Stomach (tissue), 8 donors: ENCODE measurements at regions not wholly inside any gene's neighbourhood (a gene's known extent, or its start where the extent isn't known, plus 50 kb on each side); places are given as distances from the start of the nearest gene placed in this dataset.

Experiments
- DNase-seq, 2 donors: peaks; one replicate each; pipeline versions ENCODE4 v3.0.0 to v3.0.0-alpha.2; 2013 to 2019
- H3K27ac ChIP-seq, 5 donors: fragments of 200-600 bp in 4 of 5; sonication (generic) in 4 of 5; one replicate each; pipeline ENCODE4 v1.5.1; 2013 to 2019; ENCODE audit warnings: mild to moderate bottlenecking in 1 of 5, moderate library complexity in 1 of 5
- H3K27me3 ChIP-seq, 3 donors: fragments of 200-600 bp; sonication (generic); one replicate each; pipeline ENCODE4 v1.5.1; 2017 to 2019; ENCODE audit warnings: mixed run types in 1 of 3
- H3K36me3 ChIP-seq, 4 donors: fragments of 200-600 bp; sonication (generic); 1 replicate in 3 of 4; 2 replicates in 1 of 4; pipeline ENCODE4 v1.5.1; 2016 to 2019
- H3K4me1 ChIP-seq, 4 donors: fragments of 200-600 bp; sonication (generic); one replicate each; pipeline ENCODE4 v1.5.1; 2016 to 2019
- H3K4me3 ChIP-seq, 4 donors: fragments of 200-600 bp; sonication (generic) in 3 of 4; one replicate each; pipeline ENCODE4 v1.5.1; 2016 to 2019; ENCODE audit warnings: mild to moderate bottlenecking in 1 of 4
- H3K9me3 ChIP-seq, 4 donors: fragments of 200-600 bp; sonication (generic); one replicate each; pipeline ENCODE4 v1.5.1; 2016 to 2019
- CTCF ChIP-seq, 7 experiments: fragments of 450-650 bp in 4 of 7; fragments of 200-600 bp in 3 of 7; sonication (generic) in 3 of 7; IDR thresholded peaks; one replicate each; pipeline ENCODE4 v1.5.1; 2016 to 2019; ENCODE audit warnings: antibody characterized with exemption in 7 of 7, control low read depth in 2 of 7, mild to moderate bottlenecking in 1 of 7
- EP300 ChIP-seq: sonication (generic); formaldehyde crosslinking; IDR thresholded peaks from one replicate; pipeline ENCODE4 v1.6.1; 2017; ENCODE audit warnings: antibody characterized with exemption
- POLR2A ChIP-seq, 4 donors: fragments of 450-650 bp; IDR thresholded peaks; one replicate each; pipeline ENCODE4 v1.6.1; 2016; ENCODE audit warnings: antibody characterized with exemption in 4 of 4, control low read depth in 2 of 4, mild to moderate bottlenecking in 1 of 4, moderate library complexity in 1 of 4
- POLR2AphosphoS5 ChIP-seq, 3 donors: sonication (generic); formaldehyde crosslinking; IDR thresholded peaks; one replicate each; pipeline ENCODE4 v1.6.1; 2016; ENCODE audit warnings: antibody characterized with exemption in 3 of 3
- WGBS, 5 donors: extraction: QIAGEN DNeasy Blood & Tissue Kit in 3 of 5; methylation state at CpG; one replicate each; pipeline versions ENCODE4 v1.1.5 to v1.1.7; 2013 to 2018; 5-methylcytosine and 5-hydroxymethylcytosine counted together
- intact Hi-C: fragments of 100-400 bp; cut with DNase I; formaldehyde crosslinking; loops from one replicate; pipeline ENCODE4 v1.15.1; 2023; ENCODE audit warnings: low total_unique reads
- donor health status: healthy with polysubstance abuse.
- donor health status: Bipolar disorder and iron deficiency.
- donor health status: healthy.

- H3K36me3 ChIP-seq, result no peaks in the 10 kb centered on the region
- TF ChIP-seq CTCF (IDR thresholded peaks at IDR 0.05) (no peak), POLR2AphosphoS5 (IDR thresholded peaks at IDR 0.05) (no peak), POLR2A (IDR thresholded peaks at IDR 0.05) (no peak), EP300 (no peak)
- no peak overlapping the region for H3K4me3 ChIP-seq
- peak; percentile 49 to 64 for DNase-seq
- H3K27ac ChIP-seq, result peak overlapping the region; percentile 42 to 67 (median 58)
- H3K9me3 ChIP-seq, result no peaks in the 10 kb centered on the region
- WGBS, 5 donors, result 24 to 45% (median 38%) methylated on average over 9 of the region's 9 CpGs
- peaks cover 26 to 52% (median 43%) of the 10 kb centered on the region in 4 donors for H3K4me1 ChIP-seq
- intact Hi-C loops, result no loop called here
- no peaks in the 10 kb centered on the region for H3K27me3 ChIP-seq
Observed at GRCh38 chr1:201678264-201679101, 139.6 kb downstream of the NAV1 start.

GRCh38 chr1:201681375-201681774, 142.4 kb downstream of the NAV1 start:
- Histone ChIP-seq H3K36me3 (no peaks in the 10 kb centered on the region), H3K4me3 (no peak overlapping the region), H3K27me3 (no peaks in the 10 kb centered on the region), H3K9me3 (no peaks in the 10 kb centered on the region), H3K4me1 (peaks cover 11 to 38% (median 29%) of the 10 kb centered on the region in 4 donors), H3K27ac (peak overlapping the region in 1 of 5 donors; percentile 7)
- TF ChIP-seq POLR2A (IDR thresholded peaks at IDR 0.05) (no peak), POLR2AphosphoS5 (IDR thresholded peaks at IDR 0.05) (no peak), EP300 (no peak), CTCF (IDR thresholded peaks at IDR 0.05) (no peak)
- DNase-seq, result no peak
- intact Hi-C loops, result no loop called here
- 72 to 79% (median 77%) methylated on average over 8 of the region's 8 CpGs for WGBS, 5 donors

- intact Hi-C loops, result no loop called here
- Histone ChIP-seq H3K36me3 (no peaks in the 10 kb centered on the region), H3K27ac (no peak overlapping the region), H3K9me3 (no peaks in the 10 kb centered on the region), H3K4me3 (no peak overlapping the region), H3K27me3 (no peaks in the 10 kb centered on the region), H3K4me1 (peaks cover 13 to 36% (median 24%) of the 10 kb centered on the region in 4 donors)
- no peak for DNase-seq
- TF ChIP-seq POLR2AphosphoS5 (IDR thresholded peaks at IDR 0.05) (no peak), POLR2A (IDR thresholded peaks at IDR 0.05) (no peak), CTCF (IDR thresholded peaks at IDR 0.05) (no peak), EP300 (no peak)
- 83 to 94% (median 89%) methylated on average over 4 of the region's 4 CpGs for WGBS, 5 donors
Observed at GRCh38 chr1:201682964-201683363, 144.0 kb downstream of the NAV1 start.

- peaks cover 11 to 32% (median 21%) of the 10 kb centered on the region in 4 donors for H3K4me1 ChIP-seq
- DNase-seq, result no peak
- no peaks in the 10 kb centered on the region for H3K9me3 ChIP-seq
- intact Hi-C loops, result no loop called here
- WGBS, 5 donors, result 82 to 90% (median 88%) methylated on average over 5 to 6 of the region's 6 CpGs
- H3K4me3 ChIP-seq, result no peak overlapping the region
- H3K36me3 ChIP-seq, result no peaks in the 10 kb centered on the region
- TF ChIP-seq POLR2AphosphoS5 (IDR thresholded peaks at IDR 0.05) (no peak), EP300 (no peak), CTCF (IDR thresholded peaks at IDR 0.05) (no peak), POLR2A (IDR thresholded peaks at IDR 0.05) (no peak)
- no peak overlapping the region for H3K27ac ChIP-seq
- no peaks in the 10 kb centered on the region for H3K27me3 ChIP-seq
Observed at GRCh38 chr1:201683397-201683796, 144.5 kb downstream of the NAV1 start.
